Embryonic facial prominence (tissue), 1 donor: ENCODE measurements at regions not wholly inside any gene's neighbourhood (a gene's known extent, or its start where the extent isn't known, plus 50 kb on each side); places are given as distances from the start of the nearest gene placed in this dataset.

Experiments
- DNase-seq: peaks from one replicate; pipeline ENCODE4 v3.0.0-alpha.2; 2016; ENCODE audit errors: extremely low spot score

DNA sequence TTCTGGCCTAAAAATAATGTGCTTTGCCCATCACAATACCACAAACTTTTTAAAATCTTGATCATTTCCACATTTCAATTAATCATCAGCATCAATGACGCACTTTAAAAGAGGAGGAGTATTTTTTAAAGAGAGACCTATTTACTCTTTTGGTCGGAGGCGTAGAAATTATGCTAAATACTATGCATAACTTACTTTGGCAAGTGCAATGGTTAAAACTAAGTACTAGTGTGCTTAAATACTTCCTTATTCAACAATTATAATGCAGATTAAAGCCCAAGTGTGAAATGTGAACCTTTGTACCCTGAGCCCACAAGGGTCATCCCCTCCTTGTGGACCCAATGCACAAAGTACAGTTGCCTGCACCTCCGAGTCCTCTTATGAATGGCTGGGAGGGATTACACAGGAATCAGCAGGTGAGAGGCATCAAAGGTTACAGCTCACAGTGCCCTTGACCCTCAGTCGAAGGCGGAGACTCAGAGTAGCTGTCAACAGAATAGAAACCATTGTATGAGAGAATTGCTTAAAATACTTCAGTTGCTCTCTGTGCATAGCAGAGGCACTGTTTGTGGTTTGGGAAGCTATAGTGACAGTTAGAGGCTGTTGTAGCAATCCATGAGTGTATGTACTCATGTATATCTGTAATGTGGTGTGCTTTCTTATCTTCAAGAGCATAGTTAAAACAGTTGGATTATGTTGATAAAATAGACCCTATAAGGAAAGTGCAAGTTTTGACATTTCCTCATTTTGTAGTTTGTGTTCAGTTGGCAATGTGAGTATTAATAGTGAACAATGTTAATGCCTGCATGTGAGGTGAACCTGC is 151.7 kb upstream of the ITGA4 start:
- no peak for DNase-seq

- DNase-seq = no peak
Measured at GRCh38 chr2:181306785-181307184, 150.4 kb upstream of the ITGA4 start.

- no peak for DNase-seq
Measured at GRCh38 chr2:181307203-181307991, 149.8 kb upstream of the ITGA4 start.

DNA sequence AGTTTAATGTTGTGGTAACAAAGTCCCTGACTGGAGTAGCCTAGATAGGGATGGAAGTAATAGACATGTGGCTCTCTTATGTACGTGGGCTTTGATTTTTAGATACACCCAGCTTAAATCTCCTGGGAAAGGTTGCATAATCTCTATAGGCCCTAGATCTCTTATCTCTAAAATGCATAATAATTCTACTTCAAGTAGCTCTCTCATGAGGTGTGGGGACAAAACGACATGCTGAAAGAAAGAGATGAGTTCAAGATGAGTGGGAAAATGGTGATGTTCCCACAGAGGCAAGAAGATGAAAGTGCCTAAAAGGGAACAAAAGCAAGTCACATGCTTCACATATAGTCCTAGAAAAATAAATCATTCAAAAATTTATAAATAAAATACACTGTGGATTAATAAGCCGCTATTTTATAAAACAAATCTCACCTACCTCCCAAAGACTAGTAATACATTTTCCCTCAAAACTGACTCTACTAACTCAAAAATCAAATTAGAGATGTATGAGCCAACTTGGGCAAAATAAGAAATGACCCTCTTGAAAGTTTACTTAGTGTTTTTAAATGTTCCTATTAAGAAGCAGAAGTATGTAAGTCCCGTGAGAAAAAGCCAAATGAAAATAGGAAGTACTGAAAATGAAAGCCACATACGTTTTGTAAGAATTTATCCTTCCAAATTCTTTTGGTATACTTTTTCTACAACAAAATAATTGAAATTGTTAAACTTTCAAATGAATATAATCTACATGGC is 148.2 kb upstream of the ITGA4 start:
- DNase-seq = no peak

- DNase-seq = no peak
Measured at GRCh38 chr2:181309586-181309985, 147.6 kb upstream of the ITGA4 start.

GRCh38 chr2:181310967-181311366 is 146.2 kb upstream of the ITGA4 start:
- DNase-seq = no peak

- no peak for DNase-seq
Measured at GRCh38 chr2:181311837-181312236, 145.3 kb upstream of the ITGA4 start.

GRCh38 chr2:181312515-181312927 is 144.7 kb upstream of the ITGA4 start:
- DNase-seq = no peak

DNA sequence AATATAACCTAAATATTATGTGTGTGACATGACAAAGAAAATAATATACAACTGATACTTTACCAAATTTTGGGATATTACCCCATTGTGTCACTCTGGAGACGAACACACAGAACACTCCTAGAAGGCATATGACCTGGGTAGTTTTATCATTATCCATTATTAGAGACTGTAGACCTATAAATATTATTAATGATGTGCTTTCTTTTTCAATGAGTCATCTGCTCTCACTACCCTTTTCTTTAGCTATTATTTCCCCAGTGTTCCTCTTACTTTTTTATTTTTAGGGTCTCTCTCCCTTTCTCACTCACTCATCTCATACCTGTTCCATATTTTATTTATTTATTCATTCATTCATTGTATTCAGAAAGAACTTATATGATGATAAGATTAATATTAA is 143.3 kb upstream of the ITGA4 start:
- DNase-seq = no peak

DNA sequence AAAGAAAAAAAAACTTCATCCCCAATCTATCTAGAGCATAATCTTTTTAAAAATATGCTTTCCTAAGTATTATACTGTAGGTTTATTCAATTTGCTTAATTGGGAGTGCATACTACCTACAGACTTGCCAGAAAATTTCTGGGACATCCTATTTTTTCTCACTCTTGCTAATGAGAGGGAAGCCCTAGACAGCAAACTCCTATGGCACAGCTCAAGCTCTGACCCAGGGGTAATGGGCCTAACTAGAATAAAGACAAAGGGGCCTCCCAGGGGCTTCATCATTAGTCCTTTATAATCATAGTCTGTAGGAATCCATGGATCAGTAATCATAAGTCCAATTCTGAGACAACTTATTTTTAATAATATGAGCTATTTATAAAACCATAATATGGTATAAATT is 142.6 kb upstream of the ITGA4 start:
- DNase-seq = no peak

DNA sequence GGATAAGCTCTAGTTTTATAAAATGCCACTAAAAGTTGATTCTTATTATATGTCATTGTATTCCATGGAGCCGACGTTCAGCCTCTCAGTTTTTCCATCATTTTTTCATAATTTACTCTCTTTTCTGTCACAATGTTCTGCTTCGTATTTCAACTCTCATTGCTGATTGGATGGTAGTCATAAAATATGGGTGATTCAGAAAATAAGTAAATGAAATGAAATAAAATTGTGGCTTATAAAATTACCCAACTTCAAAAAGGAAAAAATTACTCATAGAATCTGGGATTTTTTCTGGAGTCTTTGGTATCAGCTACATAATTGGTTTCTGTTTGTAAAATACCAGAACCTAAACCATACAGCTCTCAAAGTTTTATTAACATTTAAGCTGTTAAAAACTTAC is 139.7 kb upstream of the ITGA4 start:
- no peak for DNase-seq

GRCh38 chr2:181318504-181319280 is 138.5 kb upstream of the ITGA4 start:
- DNase-seq = no peak

- DNase-seq = no peak
Measured at GRCh38 chr2:181319286-181319685, 137.9 kb upstream of the ITGA4 start.

- DNase-seq = no peak
Measured at GRCh38 chr2:181320638-181321037, 136.5 kb upstream of the ITGA4 start.

GRCh38 chr2:181324912-181325311 is 132.3 kb upstream of the ITGA4 start:
- DNase-seq = no peak

DNA sequence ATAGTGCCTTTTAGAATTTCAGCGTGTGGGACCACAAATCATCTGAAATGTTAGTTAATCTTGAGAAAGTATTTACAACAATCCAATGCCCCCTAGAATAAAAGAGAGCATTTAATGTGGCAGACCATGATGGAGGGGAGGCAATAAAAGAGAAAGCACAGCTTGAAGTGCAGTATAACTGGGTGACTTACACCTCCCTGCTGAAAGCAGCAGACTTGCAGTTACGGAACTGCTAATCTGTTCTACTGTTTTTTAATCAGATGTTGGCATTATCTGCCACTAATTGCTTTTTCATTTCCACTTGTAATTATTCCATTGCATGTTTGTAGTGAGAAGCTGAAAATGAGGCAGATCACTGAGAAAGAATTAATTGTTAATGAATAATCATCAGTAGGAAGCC is 130.5 kb upstream of the ITGA4 start:
- DNase-seq = no peak

DNA sequence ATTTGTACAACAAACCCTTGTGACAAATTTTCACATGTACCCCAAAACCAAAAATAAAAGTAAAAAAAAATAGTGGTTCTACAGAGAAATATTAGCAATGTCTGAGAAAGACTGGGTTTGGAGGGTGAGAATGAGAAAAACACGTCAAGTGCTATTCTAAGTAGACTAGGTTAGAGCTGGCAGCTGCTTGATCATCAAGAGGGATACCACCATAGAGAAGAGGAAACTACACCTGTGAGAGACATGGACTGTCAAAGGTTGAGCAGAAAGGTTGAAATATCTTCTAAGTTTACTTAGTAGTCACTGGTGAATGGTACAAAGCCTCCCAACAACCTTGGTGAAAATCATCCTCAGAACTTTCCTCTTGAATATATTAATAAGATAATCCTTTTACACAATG is 126.9 kb upstream of the ITGA4 start:
- no peak for DNase-seq

GRCh38 chr2:181332044-181332605 is 125.1 kb upstream of the ITGA4 start:
- DNase-seq = no peak

- no peak for DNase-seq
Measured at GRCh38 chr2:181334158-181334826, 122.9 kb upstream of the ITGA4 start.

GRCh38 chr2:181340891-181341290 is 116.3 kb upstream of the ITGA4 start:
- DNase-seq = no peak
